ENCODE measurements at regions not wholly inside any gene's neighbourhood (a gene's known extent, or its start where the extent isn't known, plus 50 kb on each side); places are given as distances from the start of the nearest gene placed in this dataset.

DNA sequence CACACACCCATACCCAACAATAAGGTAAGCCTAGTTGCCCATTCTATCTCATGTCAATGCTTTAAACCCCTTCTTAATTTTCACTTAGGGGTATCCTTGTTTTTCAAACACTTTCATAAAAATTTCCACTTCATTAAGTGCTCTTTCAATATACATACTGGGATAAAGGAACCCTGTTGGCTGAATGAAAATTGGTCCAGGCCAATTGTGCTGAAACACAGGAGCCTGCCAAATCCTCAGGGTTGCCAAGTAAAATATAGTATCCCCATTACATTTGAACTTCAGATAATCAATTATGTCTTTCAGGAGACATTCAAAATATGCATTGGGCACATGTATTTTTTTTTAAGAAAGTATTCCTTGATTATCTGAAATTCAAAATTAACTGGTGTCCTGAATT lies 1131.1 kb downstream of the SLITRK1 start:
- Histone ChIP-seq H3K27ac (ENCODE audit: low read depth, low read length) (no peak overlapping the region), H3K9me3 (ENCODE audit: control insufficient read depth in 5 of 5, low read length in 5 of 5) (no peaks in the 10 kb centered on the region), H3K27me3 (ENCODE audit: control insufficient read depth in 5 of 5, insufficient read depth in 4 of 5, low read length in 5 of 5) (no peaks in the 10 kb centered on the region), H3K4me3 (ENCODE audit: low read depth in 1 of 5, low read length in 5 of 5) (no peak overlapping the region), H3K9ac (ENCODE audit: low read length in 5 of 5) (no peak overlapping the region), H3K4me1 (ENCODE audit: control insufficient read depth in 5 of 5, insufficient read depth in 5 of 5, low read length in 5 of 5) (no peaks in the 10 kb centered on the region), H3K36me3 (ENCODE audit: control insufficient read depth in 5 of 5, insufficient read depth in 5 of 5, low read length in 5 of 5) (no peaks in the 10 kb centered on the region)

DNA sequence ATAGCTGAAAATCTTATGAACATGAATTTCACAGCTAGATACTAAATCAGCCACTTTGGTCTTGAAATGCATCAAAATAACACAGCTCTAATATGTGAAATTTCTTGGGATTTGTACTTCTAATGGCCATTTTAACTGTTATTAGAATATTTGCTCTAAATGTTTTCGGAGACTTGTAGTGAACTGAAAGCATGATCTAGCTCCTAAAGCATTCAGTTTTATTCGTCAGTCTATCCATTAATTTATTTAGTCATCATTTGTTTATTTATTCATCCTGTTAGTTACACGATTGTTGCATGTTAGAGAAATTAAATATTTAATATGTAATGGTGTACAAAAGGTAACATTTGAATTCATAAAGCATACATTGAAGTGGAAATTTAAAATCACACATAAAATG lies 1132.7 kb downstream of the SLITRK1 start:
- Histone ChIP-seq H3K9ac (ENCODE audit: low read length in 5 of 5) (no peak overlapping the region), H3K36me3 (ENCODE audit: control insufficient read depth in 5 of 5, insufficient read depth in 5 of 5, low read length in 5 of 5) (no peaks in the 10 kb centered on the region), H3K27me3 (ENCODE audit: control insufficient read depth in 5 of 5, insufficient read depth in 4 of 5, low read length in 5 of 5) (no peaks in the 10 kb centered on the region), H3K4me1 (ENCODE audit: control insufficient read depth in 5 of 5, insufficient read depth in 5 of 5, low read length in 5 of 5) (no peaks in the 10 kb centered on the region), H3K4me3 (ENCODE audit: low read depth in 1 of 5, low read length in 5 of 5) (no peak overlapping the region), H3K9me3 (ENCODE audit: control insufficient read depth in 5 of 5, low read length in 5 of 5) (no peaks in the 10 kb centered on the region), H3K27ac (ENCODE audit: low read depth, low read length) (no peak overlapping the region)

DNA sequence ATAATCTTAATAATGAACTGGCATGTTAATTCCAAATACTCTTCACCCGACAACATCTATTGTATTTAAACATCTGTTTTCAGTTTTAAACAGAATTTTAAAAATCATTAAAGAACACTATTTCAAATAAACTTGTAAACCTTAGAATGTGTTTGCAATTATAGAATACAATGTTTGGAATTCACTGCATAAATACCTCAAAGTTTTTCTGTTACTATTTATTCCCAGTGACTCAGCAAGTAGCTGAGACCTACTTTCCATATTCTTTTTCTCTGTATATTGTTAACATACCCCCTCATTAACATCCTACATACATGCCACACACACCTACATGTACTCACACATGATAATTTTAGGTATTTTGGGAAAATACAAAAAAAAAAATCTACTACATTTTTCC lies 1134.3 kb downstream of the SLITRK1 start:
- H3K4me3 ChIP-seq (ENCODE audit: low read depth in 1 of 5, low read length in 5 of 5), result no peak overlapping the region
- no peaks in the 10 kb centered on the region for H3K36me3 ChIP-seq (ENCODE audit: control insufficient read depth in 5 of 5, insufficient read depth in 5 of 5, low read length in 5 of 5)
- no peak overlapping the region for H3K9ac ChIP-seq (ENCODE audit: low read length in 5 of 5)
- no peaks in the 10 kb centered on the region for H3K27me3 ChIP-seq (ENCODE audit: control insufficient read depth in 5 of 5, insufficient read depth in 4 of 5, low read length in 5 of 5)
- H3K4me1 ChIP-seq (ENCODE audit: control insufficient read depth in 5 of 5, insufficient read depth in 5 of 5, low read length in 5 of 5), result no peaks in the 10 kb centered on the region
- no peaks in the 10 kb centered on the region for H3K9me3 ChIP-seq (ENCODE audit: control insufficient read depth in 5 of 5, low read length in 5 of 5)
- H3K27ac ChIP-seq (ENCODE audit: low read depth, low read length), result no peak overlapping the region

DNA sequence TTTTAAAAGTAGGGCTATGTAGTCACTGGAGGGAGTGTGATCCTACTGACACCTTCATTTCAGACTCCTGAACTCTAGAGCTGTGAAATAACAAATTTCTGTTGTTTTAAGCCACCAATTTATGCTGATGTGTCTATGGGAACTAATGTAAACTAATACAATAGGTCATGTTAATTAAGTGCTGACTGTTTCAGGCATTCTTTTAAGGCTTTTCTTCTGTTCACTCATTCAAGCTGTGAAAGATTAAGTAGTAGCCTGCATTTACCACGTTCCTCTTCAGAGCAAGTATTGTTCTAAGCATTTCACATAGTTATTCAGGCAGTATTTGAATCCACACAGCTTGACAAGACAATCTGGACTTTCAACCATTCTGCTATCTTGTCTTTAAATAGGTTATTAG lies 1135.0 kb downstream of the SLITRK1 start:
- Histone ChIP-seq H3K4me3 (ENCODE audit: low read depth in 1 of 5, low read length in 5 of 5) (no peak overlapping the region), H3K36me3 (ENCODE audit: control insufficient read depth in 5 of 5, insufficient read depth in 5 of 5, low read length in 5 of 5) (no peaks in the 10 kb centered on the region), H3K27ac (ENCODE audit: low read depth, low read length) (no peak overlapping the region), H3K9ac (ENCODE audit: low read length in 5 of 5) (no peak overlapping the region), H3K27me3 (ENCODE audit: control insufficient read depth in 5 of 5, insufficient read depth in 4 of 5, low read length in 5 of 5) (no peaks in the 10 kb centered on the region), H3K4me1 (ENCODE audit: control insufficient read depth in 5 of 5, insufficient read depth in 5 of 5, low read length in 5 of 5) (no peaks in the 10 kb centered on the region), H3K9me3 (ENCODE audit: control insufficient read depth in 5 of 5, low read length in 5 of 5) (no peaks in the 10 kb centered on the region)

DNA sequence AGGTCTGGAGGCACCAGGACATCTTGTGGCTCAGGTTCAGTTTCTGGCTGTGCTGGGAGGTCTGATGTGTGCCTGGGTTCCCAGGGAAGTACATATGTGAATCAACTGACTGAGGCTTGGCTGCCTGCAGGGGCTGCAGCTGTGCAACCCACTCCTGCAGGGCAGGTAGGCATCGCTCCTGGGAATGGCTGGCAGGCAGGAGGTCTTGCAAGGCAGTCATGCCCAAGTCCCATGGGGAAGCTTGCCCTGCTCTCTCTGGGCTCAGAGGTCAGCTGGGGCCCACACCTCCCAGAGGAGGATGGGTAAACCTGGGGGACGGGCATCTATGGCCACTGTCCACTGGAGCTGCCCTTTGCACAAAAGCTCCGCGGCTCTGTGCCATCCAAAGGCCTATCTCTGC lies 1141.8 kb downstream of the SLITRK1 start:
- H3K27ac ChIP-seq (ENCODE audit: low read depth, low read length), result no peak overlapping the region
- no peaks in the 10 kb centered on the region for H3K36me3 ChIP-seq (ENCODE audit: control insufficient read depth in 5 of 5, insufficient read depth in 5 of 5, low read length in 5 of 5)
- H3K4me3 ChIP-seq (ENCODE audit: low read depth in 1 of 5, low read length in 5 of 5), result no peak overlapping the region
- H3K9ac ChIP-seq (ENCODE audit: low read length in 5 of 5), result no peak overlapping the region
- H3K27me3 ChIP-seq (ENCODE audit: control insufficient read depth in 5 of 5, insufficient read depth in 4 of 5, low read length in 5 of 5), result no peaks in the 10 kb centered on the region
- H3K9me3 ChIP-seq (ENCODE audit: control insufficient read depth in 5 of 5, low read length in 5 of 5), result peaks cover 0 to 10% (median 7%) of the 10 kb centered on the region in 5 donors
- no peaks in the 10 kb centered on the region for H3K4me1 ChIP-seq (ENCODE audit: control insufficient read depth in 5 of 5, insufficient read depth in 5 of 5, low read length in 5 of 5)

DNA sequence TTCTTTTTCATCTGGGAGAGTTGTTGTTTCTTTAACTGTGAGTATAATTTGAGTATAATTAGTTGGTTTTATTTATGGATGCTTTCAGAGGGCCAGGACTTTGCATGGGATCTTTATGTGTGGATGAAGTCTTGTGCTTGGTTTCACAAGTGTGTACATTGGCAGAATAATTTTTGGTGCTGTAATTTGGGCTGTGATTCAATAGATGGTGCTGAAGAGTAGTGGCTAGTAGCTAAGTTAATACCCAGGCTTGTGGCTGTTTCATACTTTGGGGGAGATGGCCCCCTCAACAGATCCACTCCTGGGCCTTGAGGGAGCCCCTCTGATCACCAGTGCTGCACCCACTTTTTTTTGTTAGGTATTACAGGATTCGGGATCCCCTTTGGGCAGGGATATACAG lies 1142.4 kb downstream of the SLITRK1 start:
- no peaks in the 10 kb centered on the region for H3K4me1 ChIP-seq (ENCODE audit: control insufficient read depth in 5 of 5, insufficient read depth in 5 of 5, low read length in 5 of 5)
- peaks cover 0 to 11% (median 7%) of the 10 kb centered on the region in 5 donors for H3K9me3 ChIP-seq (ENCODE audit: control insufficient read depth in 5 of 5, low read length in 5 of 5)
- H3K9ac ChIP-seq (ENCODE audit: low read length in 5 of 5), result no peak overlapping the region
- H3K4me3 ChIP-seq (ENCODE audit: low read depth in 1 of 5, low read length in 5 of 5), result no peak overlapping the region
- H3K27ac ChIP-seq (ENCODE audit: low read depth, low read length), result no peak overlapping the region
- no peaks in the 10 kb centered on the region for H3K36me3 ChIP-seq (ENCODE audit: control insufficient read depth in 5 of 5, insufficient read depth in 5 of 5, low read length in 5 of 5)
- no peaks in the 10 kb centered on the region for H3K27me3 ChIP-seq (ENCODE audit: control insufficient read depth in 5 of 5, insufficient read depth in 4 of 5, low read length in 5 of 5)

DNA sequence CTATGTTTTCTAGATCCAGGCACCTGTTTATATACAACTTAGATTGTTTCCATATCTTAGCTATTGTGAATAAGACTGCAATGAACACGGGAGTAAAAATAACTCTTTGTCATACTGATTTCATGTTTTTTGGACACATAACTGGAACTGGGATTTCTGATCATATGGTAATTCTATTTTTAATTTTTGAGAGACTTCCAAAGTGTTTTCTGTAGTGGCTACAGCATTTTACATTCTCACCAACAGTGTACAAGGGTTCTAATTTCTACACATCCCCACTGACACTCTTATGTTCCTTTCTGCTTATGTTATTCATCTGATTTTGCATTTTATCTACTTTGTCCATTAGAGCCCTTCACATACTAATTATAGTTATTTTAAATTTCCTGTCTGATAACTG lies 1152.9 kb downstream of the SLITRK1 start:
- Histone ChIP-seq H3K9ac (ENCODE audit: low read length in 5 of 5) (no peak overlapping the region), H3K36me3 (ENCODE audit: control insufficient read depth in 5 of 5, insufficient read depth in 5 of 5, low read length in 5 of 5) (no peaks in the 10 kb centered on the region), H3K27ac (ENCODE audit: low read depth, low read length) (no peak overlapping the region), H3K4me1 (ENCODE audit: control insufficient read depth in 5 of 5, insufficient read depth in 5 of 5, low read length in 5 of 5) (no peaks in the 10 kb centered on the region), H3K4me3 (ENCODE audit: low read depth in 1 of 5, low read length in 5 of 5) (no peak overlapping the region), H3K27me3 (ENCODE audit: control insufficient read depth in 5 of 5, insufficient read depth in 4 of 5, low read length in 5 of 5) (no peaks in the 10 kb centered on the region), H3K9me3 (ENCODE audit: control insufficient read depth in 5 of 5, low read length in 5 of 5) (peaks cover 0 to 1% (median 0%) of the 10 kb centered on the region in 5 donors)

DNA sequence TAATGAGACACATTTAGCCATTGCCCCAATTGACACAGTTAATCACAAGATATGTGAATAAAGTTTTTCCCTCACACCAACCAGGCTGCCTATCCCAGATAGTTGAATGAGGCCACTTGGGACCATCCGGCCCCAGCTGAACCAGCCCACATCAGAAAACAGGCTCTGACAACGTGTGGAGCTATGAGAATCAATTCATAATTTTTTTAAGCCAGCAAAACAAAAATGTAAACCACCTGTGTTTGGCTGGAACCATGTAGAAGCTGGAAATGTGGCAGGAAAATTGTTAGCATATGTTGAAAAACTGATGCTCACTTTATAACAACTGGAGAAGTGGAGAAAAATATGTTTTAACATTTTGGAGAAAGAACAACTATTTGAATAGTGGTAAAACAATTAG lies 1161.3 kb downstream of the SLITRK1 start:
- no peak overlapping the region for H3K4me3 ChIP-seq (ENCODE audit: low read depth in 1 of 5, low read length in 5 of 5)
- H3K4me1 ChIP-seq (ENCODE audit: control insufficient read depth in 5 of 5, insufficient read depth in 5 of 5, low read length in 5 of 5), result no peaks in the 10 kb centered on the region
- no peaks in the 10 kb centered on the region for H3K9me3 ChIP-seq (ENCODE audit: control insufficient read depth in 5 of 5, low read length in 5 of 5)
- H3K36me3 ChIP-seq (ENCODE audit: control insufficient read depth in 5 of 5, insufficient read depth in 5 of 5, low read length in 5 of 5), result no peaks in the 10 kb centered on the region
- no peak overlapping the region for H3K9ac ChIP-seq (ENCODE audit: low read length in 5 of 5)
- H3K27ac ChIP-seq (ENCODE audit: low read depth, low read length), result no peak overlapping the region
- no peaks in the 10 kb centered on the region for H3K27me3 ChIP-seq (ENCODE audit: control insufficient read depth in 5 of 5, insufficient read depth in 4 of 5, low read length in 5 of 5)

DNA sequence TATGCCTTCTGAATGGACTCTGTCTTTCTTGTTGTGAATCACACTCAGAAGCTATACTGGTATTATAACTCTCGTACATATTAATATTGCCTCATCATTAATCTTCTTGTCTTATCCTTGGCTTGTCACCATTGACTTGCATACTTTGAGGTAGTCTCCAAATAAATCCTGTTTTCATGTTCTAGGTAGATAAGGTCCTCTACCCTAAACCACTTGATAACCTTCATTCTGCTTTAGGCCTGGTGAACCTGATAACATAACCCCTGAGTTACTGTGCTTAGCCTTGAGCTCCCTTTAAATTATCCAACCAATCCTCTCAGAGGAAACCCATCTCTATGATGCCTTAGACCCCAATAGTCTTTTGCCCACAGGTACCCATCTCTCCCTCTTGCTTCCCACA lies 1162.3 kb downstream of the SLITRK1 start:
- Histone ChIP-seq H3K27me3 (ENCODE audit: control insufficient read depth in 5 of 5, insufficient read depth in 4 of 5, low read length in 5 of 5) (no peaks in the 10 kb centered on the region), H3K4me3 (ENCODE audit: low read depth in 1 of 5, low read length in 5 of 5) (no peak overlapping the region)

DNA sequence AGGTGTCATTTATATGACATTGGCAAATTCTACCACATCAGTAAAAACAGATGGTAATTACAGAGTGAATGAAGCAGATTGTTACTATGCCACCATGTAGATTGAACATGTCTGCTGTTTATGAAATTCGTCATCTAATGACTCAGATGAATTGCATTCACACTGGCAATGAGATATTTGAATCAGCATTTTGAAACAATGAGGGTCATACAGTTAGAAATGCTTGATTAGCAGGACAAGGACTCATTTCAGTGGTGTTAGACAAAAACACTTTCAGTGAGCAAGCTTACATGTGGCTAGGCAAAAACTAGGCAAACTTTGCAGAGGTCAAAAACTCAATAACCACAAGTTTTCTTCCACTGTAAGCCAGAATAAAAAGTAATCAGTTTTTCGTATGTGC lies 1165.0 kb downstream of the SLITRK1 start:
- no peak overlapping the region for H3K9ac ChIP-seq (ENCODE audit: low read length in 5 of 5)
- H3K4me3 ChIP-seq (ENCODE audit: low read depth in 1 of 5, low read length in 5 of 5), result no peak overlapping the region
- no peaks in the 10 kb centered on the region for H3K27me3 ChIP-seq (ENCODE audit: control insufficient read depth in 5 of 5, insufficient read depth in 4 of 5, low read length in 5 of 5)
- no peaks in the 10 kb centered on the region for H3K36me3 ChIP-seq (ENCODE audit: control insufficient read depth in 5 of 5, insufficient read depth in 5 of 5, low read length in 5 of 5)
- no peaks in the 10 kb centered on the region for H3K9me3 ChIP-seq (ENCODE audit: control insufficient read depth in 5 of 5, low read length in 5 of 5)
- no peaks in the 10 kb centered on the region for H3K4me1 ChIP-seq (ENCODE audit: control insufficient read depth in 5 of 5, insufficient read depth in 5 of 5, low read length in 5 of 5)
- H3K27ac ChIP-seq (ENCODE audit: low read depth, low read length), result no peak overlapping the region

More for the DNA sequence above, 1162.3 kb downstream of the SLITRK1 start:
- no peaks in the 10 kb centered on the region for H3K4me1 ChIP-seq (ENCODE audit: control insufficient read depth in 5 of 5, insufficient read depth in 5 of 5, low read length in 5 of 5)
- H3K9ac ChIP-seq (ENCODE audit: low read length in 5 of 5), result no peak overlapping the region
- H3K27ac ChIP-seq (ENCODE audit: low read depth, low read length), result no peak overlapping the region
- H3K36me3 ChIP-seq (ENCODE audit: control insufficient read depth in 5 of 5, insufficient read depth in 5 of 5, low read length in 5 of 5), result no peaks in the 10 kb centered on the region
- H3K9me3 ChIP-seq (ENCODE audit: control insufficient read depth in 5 of 5, low read length in 5 of 5), result no peaks in the 10 kb centered on the region
